Esophagus muscularis mucosa (tissue), 3 donors: ENCODE measurements at regions not wholly inside any gene's neighbourhood (a gene's known extent, or its start where the extent isn't known, plus 50 kb on each side); places are given as distances from the start of the nearest gene placed in this dataset.

Source experiments
- EP300 ChIP-seq: sonication (generic); formaldehyde crosslinking; IDR thresholded peaks from one replicate; pipeline ENCODE4 v1.6.1; 2017; ENCODE audit warnings: antibody characterized with exemption
- TF ChIP-seq, protein P1 (sequence below), 3 experiments: fragments of 200-600 bp in 2 of 3; fragments of 450-650 bp in 1 of 3; sonication (generic) in 2 of 3; IDR thresholded peaks; one replicate each; pipeline ENCODE4 v1.5.1; 2017 to 2019; ENCODE audit warnings: antibody characterized with exemption in 3 of 3, mild to moderate bottlenecking in 2 of 3, moderate library complexity in 1 of 3

DNA sequence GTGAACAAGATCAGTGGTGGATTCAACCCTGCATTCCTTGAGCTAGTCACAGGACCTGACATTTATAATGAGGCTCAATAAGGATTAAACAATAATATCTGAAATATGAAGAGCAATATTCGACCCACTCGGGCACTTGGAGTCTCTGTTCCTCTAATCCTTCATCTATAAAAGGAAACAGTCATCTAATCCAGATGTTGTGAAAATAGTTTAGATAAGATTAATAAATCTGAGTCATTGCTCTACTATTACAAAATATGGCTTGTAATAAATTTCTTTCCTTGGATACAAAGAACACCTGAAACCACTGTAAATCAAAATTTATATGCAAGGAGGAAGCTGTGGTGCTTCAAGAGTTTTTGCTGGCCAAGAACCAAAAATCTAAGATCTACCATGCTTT is 846.9 kb upstream of the ACVR2A start:
- TF ChIP-seq, protein P1, sequence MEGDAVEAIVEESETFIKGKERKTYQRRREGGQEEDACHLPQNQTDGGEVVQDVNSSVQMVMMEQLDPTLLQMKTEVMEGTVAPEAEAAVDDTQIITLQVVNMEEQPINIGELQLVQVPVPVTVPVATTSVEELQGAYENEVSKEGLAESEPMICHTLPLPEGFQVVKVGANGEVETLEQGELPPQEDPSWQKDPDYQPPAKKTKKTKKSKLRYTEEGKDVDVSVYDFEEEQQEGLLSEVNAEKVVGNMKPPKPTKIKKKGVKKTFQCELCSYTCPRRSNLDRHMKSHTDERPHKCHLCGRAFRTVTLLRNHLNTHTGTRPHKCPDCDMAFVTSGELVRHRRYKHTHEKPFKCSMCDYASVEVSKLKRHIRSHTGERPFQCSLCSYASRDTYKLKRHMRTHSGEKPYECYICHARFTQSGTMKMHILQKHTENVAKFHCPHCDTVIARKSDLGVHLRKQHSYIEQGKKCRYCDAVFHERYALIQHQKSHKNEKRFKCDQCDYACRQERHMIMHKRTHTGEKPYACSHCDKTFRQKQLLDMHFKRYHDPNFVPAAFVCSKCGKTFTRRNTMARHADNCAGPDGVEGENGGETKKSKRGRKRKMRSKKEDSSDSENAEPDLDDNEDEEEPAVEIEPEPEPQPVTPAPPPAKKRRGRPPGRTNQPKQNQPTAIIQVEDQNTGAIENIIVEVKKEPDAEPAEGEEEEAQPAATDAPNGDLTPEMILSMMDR (IDR thresholded peaks at IDR 0.05) = no peak
- TF ChIP-seq EP300 = no peak
